ENCODE measurements at regions not wholly inside any gene's neighbourhood (a gene's known extent, or its start where the extent isn't known, plus 50 kb on each side); places are given as distances from the start of the nearest gene placed in this dataset.
"Not testable (repeated sequence)": the region's sequence is repeated elsewhere in the genome, so short reads cannot be mapped to it uniquely, and the experiment has no call there.

GRCh38 chr3:82165266-82165665 lies 403.8 kb upstream of the GBE1 start:
- peaks cover 0 to 2% of the 10 kb centered on the region in 2 donors for H3K9me3 Mint-ChIP-seq
- DNase-seq (no peak), ATAC-seq (replicated peaks) (no peak)
- no peaks in the 10 kb centered on the region for H3K27me3 Mint-ChIP-seq
- H3K4me1 Mint-ChIP-seq (ENCODE audit: low read depth in 2 of 2), result no peaks in the 10 kb centered on the region
- H3K4me3 Mint-ChIP-seq, result no peak overlapping the region
- H3K36me3 Mint-ChIP-seq (ENCODE audit: insufficient read depth), result no peaks in the 10 kb centered on the region
- H3K27ac Mint-ChIP-seq, result no peak overlapping the region

GRCh38 chr3:82163907-82164520 lies 402.6 kb upstream of the GBE1 start:
- DNase-seq (no peak), ATAC-seq (replicated peaks) (no peak)
- Mint-ChIP-seq H3K4me1 (ENCODE audit: low read depth in 2 of 2) (no peaks in the 10 kb centered on the region), H3K9me3 (peaks cover 0 to under 1% of the 10 kb centered on the region in 2 donors), H3K4me3 (no peak overlapping the region), H3K27ac (no peak overlapping the region), H3K27me3 (no peaks in the 10 kb centered on the region), H3K36me3 (ENCODE audit: insufficient read depth) (no peaks in the 10 kb centered on the region)

GRCh38 chr3:82157952-82158351 lies 396.5 kb upstream of the GBE1 start:
- Mint-ChIP-seq H3K4me3 (no peak overlapping the region), H3K36me3 (ENCODE audit: insufficient read depth) (no peaks in the 10 kb centered on the region), H3K27ac (no peak overlapping the region), H3K9me3 (peaks cover 0 to 8% of the 10 kb centered on the region in 2 donors), H3K27me3 (no peaks in the 10 kb centered on the region), H3K4me1 (ENCODE audit: low read depth in 2 of 2) (no peaks in the 10 kb centered on the region)
- no peak for ATAC-seq (replicated peaks)
- DNase-seq, result no peak

GRCh38 chr3:82153892-82154291 lies 392.4 kb upstream of the GBE1 start:
- not testable (repeated sequence) for H3K27me3 Mint-ChIP-seq; DNase-seq; H3K36me3 Mint-ChIP-seq (ENCODE audit: insufficient read depth); H3K27ac Mint-ChIP-seq; H3K4me3 Mint-ChIP-seq; H3K9me3 Mint-ChIP-seq; ATAC-seq (replicated peaks); H3K4me1 Mint-ChIP-seq (ENCODE audit: low read depth in 2 of 2)

- ATAC-seq (replicated peaks) (no peak), DNase-seq (no peak)
- Mint-ChIP-seq H3K27ac (no peak overlapping the region), H3K4me1 (ENCODE audit: low read depth in 2 of 2) (no peaks in the 10 kb centered on the region), H3K4me3 (no peak overlapping the region), H3K36me3 (ENCODE audit: insufficient read depth) (no peaks in the 10 kb centered on the region), H3K9me3 (no peaks in the 10 kb centered on the region), H3K27me3 (no peaks in the 10 kb centered on the region)
Measured at GRCh38 chr3:82145742-82146141, 384.3 kb upstream of the GBE1 start.

GRCh38 chr3:82144811-82145210 lies 383.4 kb upstream of the GBE1 start:
- Mint-ChIP-seq H3K4me3 (no peak overlapping the region), H3K4me1 (ENCODE audit: low read depth in 2 of 2) (no peaks in the 10 kb centered on the region), H3K27ac (no peak overlapping the region), H3K27me3 (no peaks in the 10 kb centered on the region), H3K9me3 (no peaks in the 10 kb centered on the region), H3K36me3 (ENCODE audit: insufficient read depth) (no peaks in the 10 kb centered on the region)
- DNase-seq, result no peak
- ATAC-seq (replicated peaks), result no peak

GRCh38 chr3:82143661-82144412 lies 382.4 kb upstream of the GBE1 start:
- Mint-ChIP-seq H3K27ac (no peak overlapping the region), H3K9me3 (no peaks in the 10 kb centered on the region), H3K36me3 (ENCODE audit: insufficient read depth) (no peaks in the 10 kb centered on the region), H3K27me3 (no peaks in the 10 kb centered on the region), H3K4me3 (no peak overlapping the region), H3K4me1 (ENCODE audit: low read depth in 2 of 2) (no peaks in the 10 kb centered on the region)
- DNase-seq, result no peak
- ATAC-seq (replicated peaks), result no peak

GRCh38 chr3:82141592-82141991 lies 380.1 kb upstream of the GBE1 start:
- H3K4me3 Mint-ChIP-seq, result no peak overlapping the region
- H3K4me1 Mint-ChIP-seq (ENCODE audit: low read depth in 2 of 2), result no peaks in the 10 kb centered on the region
- no peaks in the 10 kb centered on the region for H3K9me3 Mint-ChIP-seq
- no peaks in the 10 kb centered on the region for H3K27me3 Mint-ChIP-seq
- H3K36me3 Mint-ChIP-seq (ENCODE audit: insufficient read depth), result no peaks in the 10 kb centered on the region
- DNase-seq, result no peak
- H3K27ac Mint-ChIP-seq, result no peak overlapping the region
- no peak for ATAC-seq (replicated peaks)

- Mint-ChIP-seq H3K4me1 (ENCODE audit: low read depth in 2 of 2) (no peaks in the 10 kb centered on the region), H3K36me3 (ENCODE audit: insufficient read depth) (no peaks in the 10 kb centered on the region), H3K27ac (no peak overlapping the region), H3K4me3 (no peak overlapping the region), H3K27me3 (no peaks in the 10 kb centered on the region), H3K9me3 (no peaks in the 10 kb centered on the region)
- ATAC-seq (replicated peaks) (no peak), DNase-seq (no peak)
Measured at GRCh38 chr3:82137861-82138260, 376.4 kb upstream of the GBE1 start.

GRCh38 chr3:82137050-82137449 lies 375.6 kb upstream of the GBE1 start:
- H3K27ac Mint-ChIP-seq, result no peak overlapping the region
- no peaks in the 10 kb centered on the region for H3K27me3 Mint-ChIP-seq
- ATAC-seq (replicated peaks) (no peak), DNase-seq (no peak)
- H3K36me3 Mint-ChIP-seq (ENCODE audit: insufficient read depth), result no peaks in the 10 kb centered on the region
- H3K9me3 Mint-ChIP-seq, result no peaks in the 10 kb centered on the region
- no peak overlapping the region for H3K4me3 Mint-ChIP-seq
- H3K4me1 Mint-ChIP-seq (ENCODE audit: low read depth in 2 of 2), result no peaks in the 10 kb centered on the region

GRCh38 chr3:82133070-82133606 lies 371.7 kb upstream of the GBE1 start:
- no peaks in the 10 kb centered on the region for H3K27me3 Mint-ChIP-seq
- H3K4me3 Mint-ChIP-seq, result no peak overlapping the region
- no peaks in the 10 kb centered on the region for H3K4me1 Mint-ChIP-seq (ENCODE audit: low read depth in 2 of 2)
- ATAC-seq (replicated peaks), result peak; percentile 48
- DNase-seq, result peak; percentile 1 to 5 (median 4)
- no peaks in the 10 kb centered on the region for H3K9me3 Mint-ChIP-seq
- no peaks in the 10 kb centered on the region for H3K36me3 Mint-ChIP-seq (ENCODE audit: insufficient read depth)
- no peak overlapping the region for H3K27ac Mint-ChIP-seq

- H3K27ac Mint-ChIP-seq, result no peak overlapping the region
- no peaks in the 10 kb centered on the region for H3K27me3 Mint-ChIP-seq
- no peaks in the 10 kb centered on the region for H3K36me3 Mint-ChIP-seq (ENCODE audit: insufficient read depth)
- ATAC-seq (replicated peaks) (no peak), DNase-seq (no peak)
- no peaks in the 10 kb centered on the region for H3K4me1 Mint-ChIP-seq (ENCODE audit: low read depth in 2 of 2)
- no peak overlapping the region for H3K4me3 Mint-ChIP-seq
- no peaks in the 10 kb centered on the region for H3K9me3 Mint-ChIP-seq
Measured at GRCh38 chr3:82132210-82133069, 371.0 kb upstream of the GBE1 start.

- Mint-ChIP-seq H3K36me3 (ENCODE audit: insufficient read depth) (no peaks in the 10 kb centered on the region), H3K27ac (no peak overlapping the region), H3K9me3 (no peaks in the 10 kb centered on the region), H3K27me3 (no peaks in the 10 kb centered on the region), H3K4me1 (ENCODE audit: low read depth in 2 of 2) (no peaks in the 10 kb centered on the region), H3K4me3 (no peak overlapping the region)
- DNase-seq (no peak), ATAC-seq (replicated peaks) (no peak)
Measured at GRCh38 chr3:82130046-82130445, 368.6 kb upstream of the GBE1 start.

Measured in effector memory CD8-positive, alpha-beta T cell (primary cell).